Mesenchymal stem cell (in vitro differentiated cells and primary cell): ENCODE measurements at regions not wholly inside any gene's neighbourhood (a gene's known extent, or its start where the extent isn't known, plus 50 kb on each side); places are given as distances from the start of the nearest gene placed in this dataset.

ENCODE experiments used
- DNase-seq: peaks from one replicate; pipeline ENCODE4 v3.0.0-alpha.2; 2013
- H2AFZ ChIP-seq: one replicate; pipeline ENCODE4 v1.6.1; 2013; ENCODE audit warnings: low read depth, mild to moderate bottlenecking, control low read depth, inconsistent platforms, low read length, moderate library complexity
- H2AK5ac ChIP-seq: 2 replicates; pipeline ENCODE4 v1.6.1; 2013; ENCODE audit warnings: low read length, moderate library complexity, mild to moderate bottlenecking, inconsistent platforms; ENCODE audit not compliant: severe bottlenecking
- H2BK120ac ChIP-seq: one replicate; pipeline ENCODE4 v1.6.1; 2013; ENCODE audit warnings: low read depth, mild to moderate bottlenecking, inconsistent platforms, low read length, moderate library complexity
- H2BK12ac ChIP-seq, 2 experiments: one replicate each; pipeline ENCODE4 v1.6.1; 2013; ENCODE audit warnings: inconsistent platforms in 2 of 2, low read length in 2 of 2, mild to moderate bottlenecking in 2 of 2, moderate library complexity in 2 of 2, control low read depth in 1 of 2
- H2BK15ac ChIP-seq: one replicate; pipeline ENCODE4 v1.6.1; 2013; ENCODE audit warnings: mild to moderate bottlenecking, low read depth, inconsistent platforms; ENCODE audit not compliant: poor library complexity, severe bottlenecking
- H2BK5ac ChIP-seq: 2 replicates; pipeline ENCODE4 v1.6.1; 2013; ENCODE audit warnings: low read depth, mild to moderate bottlenecking, low read length, control low read depth, inconsistent platforms; ENCODE audit not compliant: poor library complexity, severe bottlenecking
- H3K14ac ChIP-seq, 2 experiments: one replicate each; pipeline ENCODE4 v1.6.1; 2013; ENCODE audit warnings: inconsistent platforms in 2 of 2, low read length in 2 of 2, control low read depth in 1 of 2, mild to moderate bottlenecking in 1 of 2, moderate library complexity in 1 of 2
- H3K18ac ChIP-seq, 2 experiments: one replicate each; pipeline ENCODE4 v1.6.1; 2013; ENCODE audit warnings: inconsistent platforms in 2 of 2, low read length in 2 of 2, control low read depth in 1 of 2, low read depth in 1 of 2, mild to moderate bottlenecking in 1 of 2
- H3K23ac ChIP-seq, 2 experiments: one replicate each; pipeline ENCODE4 v1.6.1; 2013; ENCODE audit warnings: inconsistent platforms in 2 of 2, low read length in 2 of 2, mild to moderate bottlenecking in 2 of 2, moderate library complexity in 2 of 2, control low read depth in 1 of 2
- H3K27ac ChIP-seq: 2 replicates; pipeline ENCODE4 v1.5.1; 2013; ENCODE audit warnings: mild to moderate bottlenecking, moderate library complexity, low read length, control low read depth, inconsistent platforms; ENCODE audit not compliant: poor library complexity, severe bottlenecking
- H3K27me3 ChIP-seq, 2 experiments: 2 replicates each; pipeline versions ENCODE4 v1.6.1 to v1.7.0; 2013; ENCODE audit warnings: low read length in 2 of 2, mild to moderate bottlenecking in 2 of 2, moderate library complexity in 2 of 2, control low read depth in 1 of 2, inconsistent platforms in 1 of 2; ENCODE audit not compliant: control insufficient read depth in 1 of 2, insufficient read depth in 1 of 2
- H3K36me3 ChIP-seq, 2 experiments: 2 replicates each; pipeline versions ENCODE4 v1.6.1 to v1.7.0; 2013; ENCODE audit warnings: low read length in 2 of 2, control low read depth in 1 of 2, inconsistent platforms in 1 of 2, low read depth in 1 of 2, mild to moderate bottlenecking in 1 of 2; ENCODE audit not compliant: insufficient read depth in 2 of 2, control insufficient read depth in 1 of 2
- H3K4ac ChIP-seq, 2 experiments: one replicate each; pipeline ENCODE4 v1.6.1; 2013; ENCODE audit warnings: inconsistent platforms in 2 of 2, low read length in 2 of 2, mild to moderate bottlenecking in 2 of 2, moderate library complexity in 2 of 2, control low read depth in 1 of 2, low read depth in 1 of 2
- H3K4me1 ChIP-seq: 2 replicates; pipeline ENCODE4 v1.6.1; 2013; ENCODE audit warnings: low read depth, low read length, control low read depth; ENCODE audit not compliant: control insufficient read depth, insufficient read depth
- H3K4me2 ChIP-seq: 2 replicates; pipeline ENCODE4 v1.6.1; 2013; ENCODE audit warnings: low read length, mild to moderate bottlenecking, inconsistent platforms; ENCODE audit not compliant: poor library complexity, severe bottlenecking
- H3K4me3 ChIP-seq, 2 experiments: 2 replicates each; pipeline versions ENCODE4 v1.5.1 to v1.7.0; 2013; ENCODE audit warnings: low read length in 2 of 2, mild to moderate bottlenecking in 2 of 2, control low read depth in 1 of 2, low read depth in 1 of 2; ENCODE audit not compliant: insufficient read depth in 1 of 2
- H3K79me1 ChIP-seq: replicated peaks from 2 replicates; pipeline ENCODE4 v1.6.1; 2013; ENCODE audit warnings: mild to moderate bottlenecking, control low read depth, low read length, inconsistent platforms; ENCODE audit not compliant: poor library complexity, severe bottlenecking
- H3K9ac ChIP-seq: 2 replicates; pipeline ENCODE4 v1.7.0; 2013; ENCODE audit warnings: mild to moderate bottlenecking, low read length, moderate library complexity
- H3K9me3 ChIP-seq: 2 replicates; pipeline ENCODE4 v1.7.0; 2013; ENCODE audit warnings: mild to moderate bottlenecking, low read length; ENCODE audit not compliant: control insufficient read depth
- H4K8ac ChIP-seq: one replicate; pipeline ENCODE4 v1.6.1; 2013; ENCODE audit warnings: inconsistent platforms, mild to moderate bottlenecking, low read length, moderate library complexity
- H4K91ac ChIP-seq: one replicate; pipeline ENCODE4 v1.6.1; 2013; ENCODE audit warnings: mild to moderate bottlenecking, low read length, inconsistent platforms
- WGBS: methylation state at CpG from one replicate; pipeline ENCODE4 v1.1.7; 2013; ENCODE audit warnings: mixed read lengths; 5-methylcytosine and 5-hydroxymethylcytosine counted together

GRCh38 chr2:65615602-65616001 is 183.2 kb upstream of the SPRED2 start:
- no peak overlapping the region for H3K9ac ChIP-seq
- no peaks in the 10 kb centered on the region for H3K9me3 ChIP-seq
- no peak overlapping the region for H2BK5ac ChIP-seq
- no peak overlapping the region for H2AFZ ChIP-seq
- peaks cover 0 to 15% of the 10 kb centered on the region in 2 experiments for H3K27me3 ChIP-seq
- H2AK5ac ChIP-seq = no peak overlapping the region
- no peak overlapping the region for H3K23ac ChIP-seq
- H4K8ac ChIP-seq = no peak overlapping the region
- DNase-seq = no peak
- H3K79me1 ChIP-seq = no peaks in the 10 kb centered on the region
- no peak overlapping the region for H3K4ac ChIP-seq
- 94% methylated on average over 2 of the region's 2 CpGs for WGBS
- no peak overlapping the region for H3K4me2 ChIP-seq
- H3K4me3 ChIP-seq = no peak overlapping the region
- no peak overlapping the region for H3K14ac ChIP-seq
- no peak overlapping the region for H3K27ac ChIP-seq
- no peaks in the 10 kb centered on the region for H3K36me3 ChIP-seq
- no peak overlapping the region for H2BK12ac ChIP-seq
- H3K4me1 ChIP-seq = no peaks in the 10 kb centered on the region
- no peak overlapping the region for H2BK120ac ChIP-seq
- H2BK15ac ChIP-seq = no peak overlapping the region
- no peak overlapping the region for H4K91ac ChIP-seq
- no peak overlapping the region for H3K18ac ChIP-seq

GRCh38 chr2:65613968-65614555 is 181.7 kb upstream of the SPRED2 start:
- no peak overlapping the region for H3K14ac ChIP-seq
- H3K18ac ChIP-seq = no peak overlapping the region
- no peak overlapping the region for H2BK15ac ChIP-seq
- no peaks in the 10 kb centered on the region for H3K4me1 ChIP-seq
- no peak overlapping the region for H3K4ac ChIP-seq
- H2BK5ac ChIP-seq = no peak overlapping the region
- H4K8ac ChIP-seq = no peak overlapping the region
- H3K36me3 ChIP-seq = no peaks in the 10 kb centered on the region
- no peak overlapping the region for H3K9ac ChIP-seq
- DNase-seq = no peak
- H3K27me3 ChIP-seq = peaks cover 0 to 9% of the 10 kb centered on the region in 2 experiments
- 81% methylated on average over 2 of the region's 3 CpGs for WGBS
- H3K23ac ChIP-seq = no peak overlapping the region
- no peak overlapping the region for H2BK120ac ChIP-seq
- H3K4me2 ChIP-seq = no peak overlapping the region
- H4K91ac ChIP-seq = no peak overlapping the region
- no peak overlapping the region for H3K27ac ChIP-seq
- H2BK12ac ChIP-seq = no peak overlapping the region
- H3K79me1 ChIP-seq = no peaks in the 10 kb centered on the region
- H2AFZ ChIP-seq = no peak overlapping the region
- no peak overlapping the region for H2AK5ac ChIP-seq
- H3K4me3 ChIP-seq = no peak overlapping the region
- no peaks in the 10 kb centered on the region for H3K9me3 ChIP-seq

- no peak overlapping the region for H4K8ac ChIP-seq
- H2AK5ac ChIP-seq = no peak overlapping the region
- no peaks in the 10 kb centered on the region for H3K79me1 ChIP-seq
- no peaks in the 10 kb centered on the region for H3K9me3 ChIP-seq
- no peak overlapping the region for H3K23ac ChIP-seq
- H2BK120ac ChIP-seq = no peak overlapping the region
- no peak overlapping the region for H3K4ac ChIP-seq
- no peak overlapping the region for H3K4me2 ChIP-seq
- no peak for DNase-seq
- H3K4me1 ChIP-seq = no peaks in the 10 kb centered on the region
- H2BK5ac ChIP-seq = no peak overlapping the region
- no peak overlapping the region for H4K91ac ChIP-seq
- H2AFZ ChIP-seq = no peak overlapping the region
- no peak overlapping the region for H3K4me3 ChIP-seq
- 89% methylated on average over 2 of the region's 2 CpGs for WGBS
- no peak overlapping the region for H3K9ac ChIP-seq
- H3K27ac ChIP-seq = no peak overlapping the region
- H3K27me3 ChIP-seq = peaks cover 0 to 8% of the 10 kb centered on the region in 2 experiments
- no peak overlapping the region for H2BK12ac ChIP-seq
- H3K36me3 ChIP-seq = no peaks in the 10 kb centered on the region
- H2BK15ac ChIP-seq = no peak overlapping the region
- no peak overlapping the region for H3K14ac ChIP-seq
- H3K18ac ChIP-seq = no peak overlapping the region
Observed at GRCh38 chr2:65611488-65611887, 179.1 kb upstream of the SPRED2 start.

- H4K8ac ChIP-seq = no peak overlapping the region
- no peaks in the 10 kb centered on the region for H3K79me1 ChIP-seq
- H2BK12ac ChIP-seq = no peak overlapping the region
- no peak overlapping the region for H3K18ac ChIP-seq
- H3K4ac ChIP-seq = no peak overlapping the region
- no peak overlapping the region for H3K4me3 ChIP-seq
- no peak overlapping the region for H3K9ac ChIP-seq
- WGBS = 85% methylated on average over 13 of the region's 14 CpGs
- H3K14ac ChIP-seq = no peak overlapping the region
- H3K9me3 ChIP-seq = no peaks in the 10 kb centered on the region
- no peaks in the 10 kb centered on the region for H3K36me3 ChIP-seq
- H3K27me3 ChIP-seq = peaks cover 0 to 8% of the 10 kb centered on the region in 2 experiments
- no peak overlapping the region for H3K23ac ChIP-seq
- no peak overlapping the region for H3K27ac ChIP-seq
- no peak overlapping the region for H3K4me2 ChIP-seq
- DNase-seq = no peak
- H2BK120ac ChIP-seq = no peak overlapping the region
- no peak overlapping the region for H2BK5ac ChIP-seq
- no peak overlapping the region for H2AK5ac ChIP-seq
- no peak overlapping the region for H2AFZ ChIP-seq
- peaks cover 5% of the 10 kb centered on the region for H3K4me1 ChIP-seq
- no peak overlapping the region for H2BK15ac ChIP-seq
- H4K91ac ChIP-seq = no peak overlapping the region
Observed at GRCh38 chr2:65608916-65609315, 176.5 kb upstream of the SPRED2 start.
